Stimulated activated CD8-positive, alpha-beta memory T cell treated with anti-CD3 and anti-CD28 coated beads, Interleukin-2, amount 100 ng/mL, for 48 hours (primary cell): ENCODE measurements at regions not wholly inside any gene's neighbourhood (a gene's known extent, or its start where the extent isn't known, plus 50 kb on each side); places are given as distances from the start of the nearest gene placed in this dataset.

Experiments used
- DNase-seq, 2 donors: peaks; one replicate each; pipeline ENCODE4 v3.0.0-alpha.2; 2020; ENCODE audit warnings: low read depth in 2 of 2

- DNase-seq = no peak
These were observed 168.1 kb upstream of the CHRM3 start for GRCh38 chr1:239218301-239218700.

GRCh38 chr1:239212811-239213220 is 173.6 kb upstream of the CHRM3 start:
- no peak for DNase-seq

- no peak for DNase-seq
These were observed 176.8 kb upstream of the CHRM3 start for GRCh38 chr1:239209591-239209990.

- DNase-seq = no peak
These were observed 182.0 kb upstream of the CHRM3 start for GRCh38 chr1:239204401-239204800.

GRCh38 chr1:239197871-239198270 is 188.5 kb upstream of the CHRM3 start:
- no peak for DNase-seq

- no peak for DNase-seq
These were observed 196.3 kb upstream of the CHRM3 start for GRCh38 chr1:239189998-239190512.

GRCh38 chr1:239186487-239186886 is 199.9 kb upstream of the CHRM3 start:
- no peak for DNase-seq

GRCh38 chr1:239185245-239185619 is 201.1 kb upstream of the CHRM3 start:
- no peak for DNase-seq

- DNase-seq = no peak
These were observed 201.7 kb upstream of the CHRM3 start for GRCh38 chr1:239184561-239185244.

- DNase-seq = no peak
These were observed 207.4 kb upstream of the CHRM3 start for GRCh38 chr1:239178961-239179360.

GRCh38 chr1:239174880-239175279 is 211.5 kb upstream of the CHRM3 start:
- DNase-seq = no peak

- DNase-seq = no peak
These were observed 215.5 kb upstream of the CHRM3 start for GRCh38 chr1:239170828-239171227.

GRCh38 chr1:239169276-239169675 is 217.1 kb upstream of the CHRM3 start:
- no peak for DNase-seq

GRCh38 chr1:239164451-239165180 is 221.8 kb upstream of the CHRM3 start:
- DNase-seq = no peak

- DNase-seq = no peak
These were observed 230.8 kb upstream of the CHRM3 start for GRCh38 chr1:239155466-239156091.

GRCh38 chr1:239151937-239152336 is 234.4 kb upstream of the CHRM3 start:
- DNase-seq = no peak

GRCh38 chr1:239140968-239141367 is 245.4 kb upstream of the CHRM3 start:
- DNase-seq = no peak

- DNase-seq = no peak
These were observed 246.6 kb upstream of the CHRM3 start for GRCh38 chr1:239139801-239140200.

- DNase-seq = no peak
These were observed 257.8 kb upstream of the CHRM3 start for GRCh38 chr1:239128541-239128940.

- no peak for DNase-seq
These were observed 259.5 kb upstream of the CHRM3 start for GRCh38 chr1:239126884-239127283.

GRCh38 chr1:239125893-239126292 is 260.5 kb upstream of the CHRM3 start:
- no peak for DNase-seq

- DNase-seq = no peak
These were observed 261.3 kb upstream of the CHRM3 start for GRCh38 chr1:239125027-239125426.

GRCh38 chr1:239123260-239123659 is 263.1 kb upstream of the CHRM3 start:
- no peak for DNase-seq
